ENCODE measurements at regions not wholly inside any gene's neighbourhood (a gene's known extent, or its start where the extent isn't known, plus 50 kb on each side); places are given as distances from the start of the nearest gene placed in this dataset.

- H3K36me3 Mint-ChIP-seq (ENCODE audit: low read depth), result no peaks in the 10 kb centered on the region
- H3K9me3 Mint-ChIP-seq, result no peaks in the 10 kb centered on the region
- no peak for ATAC-seq
- no peak overlapping the region for H3K4me3 Mint-ChIP-seq
- ChIA-PET POLR2A (no interaction called here), CTCF (no interaction called here)
- no peak overlapping the region for H3K27ac Mint-ChIP-seq
- DNase-seq, result no peak
- intact Hi-C loops (cut with micrococcal nuclease), result no loop called here
- H3K4me1 Mint-ChIP-seq (ENCODE audit: low read depth), result no peaks in the 10 kb centered on the region
- H3K27me3 Mint-ChIP-seq, result peaks cover 1% of the 10 kb centered on the region
- TF ChIP-seq, protein P1, sequence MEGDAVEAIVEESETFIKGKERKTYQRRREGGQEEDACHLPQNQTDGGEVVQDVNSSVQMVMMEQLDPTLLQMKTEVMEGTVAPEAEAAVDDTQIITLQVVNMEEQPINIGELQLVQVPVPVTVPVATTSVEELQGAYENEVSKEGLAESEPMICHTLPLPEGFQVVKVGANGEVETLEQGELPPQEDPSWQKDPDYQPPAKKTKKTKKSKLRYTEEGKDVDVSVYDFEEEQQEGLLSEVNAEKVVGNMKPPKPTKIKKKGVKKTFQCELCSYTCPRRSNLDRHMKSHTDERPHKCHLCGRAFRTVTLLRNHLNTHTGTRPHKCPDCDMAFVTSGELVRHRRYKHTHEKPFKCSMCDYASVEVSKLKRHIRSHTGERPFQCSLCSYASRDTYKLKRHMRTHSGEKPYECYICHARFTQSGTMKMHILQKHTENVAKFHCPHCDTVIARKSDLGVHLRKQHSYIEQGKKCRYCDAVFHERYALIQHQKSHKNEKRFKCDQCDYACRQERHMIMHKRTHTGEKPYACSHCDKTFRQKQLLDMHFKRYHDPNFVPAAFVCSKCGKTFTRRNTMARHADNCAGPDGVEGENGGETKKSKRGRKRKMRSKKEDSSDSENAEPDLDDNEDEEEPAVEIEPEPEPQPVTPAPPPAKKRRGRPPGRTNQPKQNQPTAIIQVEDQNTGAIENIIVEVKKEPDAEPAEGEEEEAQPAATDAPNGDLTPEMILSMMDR (IDR thresholded peaks at IDR 0.05), result no peak
Observed at GRCh38 chr9:31820426-31820825, 564.0 kb upstream of the ACO1 start.

- TF ChIP-seq, protein P1 (IDR thresholded peaks at IDR 0.05), result no peak
- ChIA-PET POLR2A (no interaction called here), CTCF (interaction anchor here (0.6 kb wide), 1 partner anchor 10 kb away, joined by 3 read pairs; no protein-coding TSS in a partner anchor)
- Mint-ChIP-seq H3K4me3 (no peak overlapping the region), H3K36me3 (ENCODE audit: low read depth) (no peaks in the 10 kb centered on the region), H3K9me3 (no peaks in the 10 kb centered on the region), H3K27me3 (peaks cover 1% of the 10 kb centered on the region), H3K27ac (no peak overlapping the region), H3K4me1 (ENCODE audit: low read depth) (no peaks in the 10 kb centered on the region)
- intact Hi-C loops (cut with micrococcal nuclease), result no loop called here
- DNase-seq, result no peak
- ATAC-seq, result no peak
Observed at GRCh38 chr9:31821583-31821982, 562.9 kb upstream of the ACO1 start.

- no peak for DNase-seq
- Mint-ChIP-seq H3K27ac (no peak overlapping the region), H3K27me3 (peaks cover 1% of the 10 kb centered on the region), H3K4me3 (no peak overlapping the region), H3K9me3 (no peaks in the 10 kb centered on the region), H3K36me3 (ENCODE audit: low read depth) (no peaks in the 10 kb centered on the region), H3K4me1 (ENCODE audit: low read depth) (no peaks in the 10 kb centered on the region)
- TF ChIP-seq, protein P1 (IDR thresholded peaks at IDR 0.05), result no peak
- CTCF ChIA-PET, result no interaction called here
- ATAC-seq, result no peak
- intact Hi-C loops (cut with micrococcal nuclease), result no loop called here
- POLR2A ChIA-PET, result no interaction called here
Observed at GRCh38 chr9:31823365-31823764, 561.1 kb upstream of the ACO1 start.

DNA sequence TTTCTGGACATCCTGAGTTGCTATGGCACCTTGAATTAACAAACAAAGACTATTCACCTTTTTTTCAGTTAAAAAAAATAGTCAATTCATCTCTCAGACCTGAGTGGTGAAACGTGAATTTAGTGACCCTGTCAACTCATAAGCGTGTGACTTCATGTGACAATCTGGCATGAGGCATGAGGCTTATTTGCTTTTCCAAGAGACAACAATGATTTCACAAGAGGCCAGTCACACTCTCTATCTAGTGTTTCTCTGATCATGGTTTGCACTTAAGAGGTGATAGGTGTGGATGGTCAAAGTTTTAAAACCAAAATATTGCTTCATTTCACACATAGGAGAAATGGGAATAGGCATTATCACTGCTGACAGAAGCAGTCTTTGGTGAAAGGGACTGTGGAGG is 559.6 kb upstream of the ACO1 start:
- Mint-ChIP-seq H3K36me3 (ENCODE audit: low read depth) (no peaks in the 10 kb centered on the region), H3K4me3 (no peak overlapping the region), H3K27me3 (peaks cover 1% of the 10 kb centered on the region), H3K9me3 (no peaks in the 10 kb centered on the region), H3K4me1 (ENCODE audit: low read depth) (no peaks in the 10 kb centered on the region), H3K27ac (no peak overlapping the region)
- intact Hi-C loops (cut with micrococcal nuclease), result no loop called here
- no peak for ATAC-seq
- POLR2A ChIA-PET, result no interaction called here
- CTCF ChIA-PET, result interaction anchor here (0.6 to 1.0 kb wide), 2 partner anchors 14 to 49 kb away, joined by 4 read pairs; no protein-coding TSS in a partner anchor
- DNase-seq, result no peak
- TF ChIP-seq, protein P1 (IDR thresholded peaks at IDR 0.05), result no peak

GRCh38 chr9:31837211-31837610 is 547.2 kb upstream of the ACO1 start:
- H3K4me1 Mint-ChIP-seq (ENCODE audit: low read depth), result no peaks in the 10 kb centered on the region
- ChIA-PET CTCF (no interaction called here), POLR2A (no interaction called here)
- TF ChIP-seq, protein P1 (IDR thresholded peaks at IDR 0.05), result no peak
- H3K9me3 Mint-ChIP-seq, result no peaks in the 10 kb centered on the region
- ATAC-seq, result no peak
- H3K27ac Mint-ChIP-seq, result no peak overlapping the region
- no peaks in the 10 kb centered on the region for H3K36me3 Mint-ChIP-seq (ENCODE audit: low read depth)
- DNase-seq, result no peak
- intact Hi-C loops (cut with micrococcal nuclease), result no loop called here
- no peaks in the 10 kb centered on the region for H3K27me3 Mint-ChIP-seq
- no peak overlapping the region for H3K4me3 Mint-ChIP-seq
